ENCODE measurements at regions not wholly inside any gene's neighbourhood (a gene's known extent, or its start where the extent isn't known, plus 50 kb on each side); places are given as distances from the start of the nearest gene placed in this dataset.

DNA sequence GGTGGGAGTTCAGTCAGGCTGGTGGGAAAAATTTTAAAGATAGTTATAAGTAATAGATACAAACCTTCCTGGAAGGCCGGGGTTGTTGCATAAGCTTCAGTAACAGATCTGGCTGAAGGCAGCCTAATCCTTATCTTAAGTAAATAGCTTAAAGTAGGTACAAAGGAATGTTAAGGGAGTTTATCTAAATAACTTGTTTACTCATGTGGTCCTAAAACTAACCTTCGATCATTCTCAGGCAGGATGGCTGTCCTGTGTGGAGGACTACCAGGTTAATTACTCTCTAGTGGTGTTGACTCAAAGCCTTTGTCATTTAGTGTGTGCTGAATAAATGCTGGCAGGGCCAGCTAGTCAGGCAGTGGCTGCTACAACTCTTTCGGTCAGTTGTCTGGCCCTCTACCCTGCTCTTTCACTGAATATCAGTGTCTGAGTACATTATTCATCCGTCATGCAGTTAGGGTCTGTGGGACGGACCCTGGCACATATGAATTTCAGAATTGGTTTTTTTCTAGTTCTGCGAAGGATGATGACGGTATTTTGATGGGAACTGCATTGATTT, 131.6 kb upstream of the TAB2 start:
- no peak for FAIRE-seq

DNA sequence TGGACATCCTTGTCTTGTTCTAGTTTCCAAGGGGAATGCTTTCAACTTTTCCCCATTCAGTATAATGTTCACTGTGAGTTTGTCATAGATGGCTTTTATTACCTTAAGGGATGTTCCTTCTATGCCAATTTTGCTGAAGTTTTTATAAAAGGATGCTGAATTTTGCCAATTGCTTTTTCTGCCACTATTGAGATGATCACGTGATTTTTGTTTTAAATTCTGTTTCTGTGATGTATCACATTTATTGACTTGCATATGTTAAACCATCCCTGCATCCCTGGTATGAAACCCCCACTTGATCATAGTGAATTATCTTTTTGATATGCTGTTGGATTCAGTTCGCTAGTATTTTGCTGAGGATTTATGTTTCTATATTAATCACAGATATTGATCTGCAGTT, 130.6 kb upstream of the TAB2 start:
- no peak for FAIRE-seq

- no peak for FAIRE-seq
Measured at GRCh38 chr6:149190224-149190831, 127.2 kb upstream of the TAB2 start.

- no peak for FAIRE-seq
Measured at GRCh38 chr6:149194820-149195558, 122.5 kb upstream of the TAB2 start.

- FAIRE-seq = no peak
Measured at GRCh38 chr6:149196091-149196490, 121.4 kb upstream of the TAB2 start.

GRCh38 chr6:149197482-149197881, 120.0 kb upstream of the TAB2 start:
- FAIRE-seq = no peak

DNA sequence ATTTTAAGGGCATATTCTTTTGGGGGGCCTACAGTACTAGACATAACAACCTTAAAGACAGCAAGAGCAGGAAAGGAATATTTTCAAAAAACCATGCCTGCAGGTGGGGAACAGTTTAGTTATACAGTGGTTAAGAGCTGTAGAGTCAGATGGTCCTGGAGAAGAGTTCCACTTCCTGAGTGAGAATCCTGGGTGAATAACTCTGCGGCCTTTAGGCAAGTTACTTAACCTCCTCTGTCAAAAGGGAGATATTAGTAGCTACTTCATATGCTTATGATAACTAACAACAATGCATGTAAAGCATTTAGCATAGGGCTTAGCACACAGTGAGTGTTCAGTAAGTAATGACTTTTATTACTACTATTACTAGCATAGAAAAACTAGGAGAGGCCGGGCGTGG, 119.2 kb upstream of the TAB2 start:
- FAIRE-seq = no peak

- FAIRE-seq = no peak
Measured at GRCh38 chr6:149200282-149200945, 117.1 kb upstream of the TAB2 start.

GRCh38 chr6:149201068-149201655, 116.3 kb upstream of the TAB2 start:
- FAIRE-seq = no peak

DNA sequence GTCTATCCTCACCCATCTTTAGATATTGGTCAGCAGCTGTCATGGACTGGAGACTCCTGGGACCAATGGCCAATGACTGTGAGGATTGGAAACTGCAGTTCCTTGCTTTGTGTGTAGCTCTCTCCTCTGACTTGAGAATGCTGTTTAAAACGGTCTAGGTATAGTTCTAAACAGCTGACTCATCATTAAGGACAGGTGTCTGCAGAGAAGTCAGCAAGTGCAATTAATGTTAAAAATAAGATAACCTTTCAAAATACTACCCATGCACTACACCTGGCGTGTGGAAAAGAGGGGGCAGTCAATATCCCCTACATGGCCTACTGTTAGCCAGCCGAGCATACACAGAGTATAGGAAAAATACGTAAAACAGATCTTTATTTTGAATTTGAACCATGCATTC, 115.4 kb upstream of the TAB2 start:
- no peak for FAIRE-seq

DNA sequence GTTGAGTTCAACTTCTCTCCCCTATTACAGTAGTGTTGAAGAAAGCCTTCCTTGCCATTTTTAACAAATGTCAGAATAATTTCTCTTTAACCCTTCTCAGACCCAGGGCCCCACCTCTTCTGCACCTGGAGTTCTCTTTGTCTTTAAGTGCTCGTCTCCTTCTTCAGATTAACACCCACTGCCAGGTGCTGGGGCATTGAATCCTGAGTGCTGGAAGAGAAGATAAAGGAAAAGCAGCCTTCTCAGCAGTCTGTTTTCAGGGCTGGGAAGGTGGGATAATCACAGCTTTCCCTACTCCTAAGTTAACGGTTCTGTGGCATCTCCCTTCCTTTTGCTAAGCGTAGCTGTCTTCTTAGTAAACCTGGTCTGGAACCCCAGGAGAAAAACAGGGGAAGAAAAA, 114.6 kb upstream of the TAB2 start:
- FAIRE-seq = no peak

GRCh38 chr6:149203509-149203908, 114.0 kb upstream of the TAB2 start:
- no peak for FAIRE-seq

GRCh38 chr6:149208134-149208601, 109.3 kb upstream of the TAB2 start:
- FAIRE-seq = no peak

DNA sequence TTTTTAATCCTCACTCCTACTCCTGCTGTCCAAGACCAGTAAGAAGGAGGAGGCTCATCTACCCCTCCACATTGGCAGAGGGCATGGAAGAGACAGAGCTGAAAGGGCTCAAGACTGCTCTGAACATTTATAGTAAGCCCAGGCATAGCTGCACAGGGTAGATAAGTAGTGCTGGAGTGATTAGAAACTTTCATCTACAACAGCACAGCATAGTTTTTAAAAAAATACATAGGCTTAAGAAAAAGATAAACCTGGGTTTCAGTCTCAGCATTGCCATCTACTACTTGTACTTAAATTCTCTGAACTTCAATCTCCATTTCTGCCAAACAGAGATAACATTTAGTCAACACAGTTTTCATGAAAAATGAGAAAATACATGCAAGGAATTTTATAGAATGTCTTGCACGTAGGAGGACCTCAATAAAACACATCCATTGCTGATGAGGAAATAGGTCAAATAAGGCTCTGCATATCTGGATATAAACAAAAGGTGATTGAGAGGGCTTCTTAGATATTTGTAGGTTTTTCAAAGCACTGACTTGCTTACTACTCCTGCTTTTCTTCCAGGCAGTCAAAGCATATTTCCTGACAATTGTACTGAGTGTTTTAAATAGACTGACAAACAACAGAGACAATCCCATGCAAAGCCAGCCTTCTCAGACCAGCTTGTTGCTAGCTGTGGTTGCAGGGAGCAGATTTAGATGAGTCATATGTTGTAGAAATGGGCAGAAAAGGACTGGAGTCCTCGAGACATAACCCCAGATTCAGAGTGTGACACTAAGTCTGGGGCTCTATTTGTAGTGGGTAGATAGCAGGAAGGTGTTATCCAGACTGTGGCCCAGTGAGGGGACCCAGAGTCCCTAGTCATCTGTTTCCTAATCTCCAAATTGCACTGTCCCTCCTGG, 107.4 kb upstream of the TAB2 start:
- no peak for FAIRE-seq

DNA sequence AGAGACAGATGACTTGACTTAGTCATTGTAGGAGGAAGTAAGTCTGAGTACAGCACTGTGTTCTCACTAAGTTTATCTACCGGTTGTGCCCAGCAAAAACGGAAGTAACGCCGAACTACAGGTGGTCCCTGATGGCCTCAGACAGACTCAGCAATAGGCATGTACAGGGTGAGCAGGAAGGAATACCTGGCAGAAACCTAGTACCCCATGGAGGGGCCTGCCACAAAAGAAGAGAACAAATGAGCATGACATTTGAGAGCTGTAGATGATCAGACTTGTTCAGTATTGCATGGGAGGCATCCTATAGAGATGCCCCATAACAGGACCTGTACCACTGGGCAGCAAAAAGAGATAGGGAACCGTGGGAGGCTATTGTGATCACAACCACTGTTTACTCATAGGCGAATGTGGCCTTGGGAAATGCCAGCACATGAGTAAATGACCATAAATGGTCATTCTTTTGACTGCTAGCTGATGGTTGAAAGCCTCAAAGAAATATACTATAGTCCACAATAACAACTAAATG, 106.4 kb upstream of the TAB2 start:
- no peak for FAIRE-seq

DNA sequence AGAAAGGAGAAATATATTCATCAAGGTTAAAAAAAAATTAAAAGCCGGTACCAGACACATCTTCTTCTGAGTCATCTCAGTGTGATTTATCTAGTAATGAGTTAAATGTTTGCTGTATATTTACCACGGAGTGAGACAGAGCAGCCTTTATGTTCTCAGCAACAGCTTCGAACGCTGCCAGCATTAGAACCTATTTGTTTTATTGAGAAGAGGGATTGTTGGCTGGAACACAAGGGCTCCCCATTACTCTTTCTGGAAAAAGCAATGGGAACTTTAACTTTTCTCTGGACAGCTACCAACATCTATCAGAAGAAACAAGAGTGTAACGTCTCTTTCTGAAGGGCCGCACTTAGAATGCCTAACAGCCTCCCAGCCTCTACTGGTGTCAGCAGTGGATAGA, 105.3 kb upstream of the TAB2 start:
- FAIRE-seq = no peak

GRCh38 chr6:149212892-149213801, 104.4 kb upstream of the TAB2 start:
- no peak for FAIRE-seq

- no peak for FAIRE-seq
Measured at GRCh38 chr6:149213829-149214228, 103.7 kb upstream of the TAB2 start.

DNA sequence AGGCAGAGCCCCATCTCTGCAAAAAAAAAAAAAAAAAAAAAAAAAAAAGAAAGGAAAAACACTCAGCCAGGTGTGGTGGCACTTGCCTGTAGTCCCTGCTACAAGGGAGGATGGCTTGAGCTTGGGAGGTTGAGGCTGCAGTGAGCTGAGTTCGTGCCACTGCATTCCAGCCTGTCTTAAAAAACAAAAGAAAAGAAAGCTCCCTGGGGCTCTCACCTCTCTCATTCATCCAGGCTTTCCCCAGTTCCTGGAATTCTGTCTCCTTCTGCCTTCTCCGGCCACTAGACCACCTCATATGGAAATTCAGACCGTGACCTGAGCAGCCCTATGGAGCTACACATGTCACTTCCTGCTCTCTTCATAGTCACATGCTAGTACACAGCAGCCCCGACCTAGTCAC, 101.1 kb upstream of the TAB2 start:
- FAIRE-seq = no peak

- no peak for FAIRE-seq
Measured at GRCh38 chr6:149217466-149217888, 100.0 kb upstream of the TAB2 start.

DNA sequence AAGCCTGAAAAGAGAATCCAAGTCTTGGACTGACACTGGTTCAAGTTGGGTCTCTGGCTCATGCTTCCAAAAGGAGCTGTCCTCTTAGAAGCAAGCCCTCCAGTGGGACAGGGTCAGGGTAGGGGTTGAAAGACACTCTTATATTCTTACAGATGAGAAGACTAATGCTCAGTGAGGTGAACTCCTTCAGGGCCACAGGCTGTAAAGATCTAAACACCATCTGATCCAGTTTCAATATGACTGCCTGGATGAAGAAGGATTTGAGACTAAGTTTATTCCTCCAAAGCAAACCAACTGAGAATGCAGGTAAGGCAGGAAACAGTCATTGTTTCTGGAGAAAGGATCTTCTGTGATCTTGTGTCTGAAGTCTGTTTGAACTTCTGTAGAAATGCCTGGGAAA, 99.0 kb upstream of the TAB2 start:
- no peak for FAIRE-seq
